Ishikawa (cell line): ENCODE measurements at regions not wholly inside any gene's neighbourhood (a gene's known extent, or its start where the extent isn't known, plus 50 kb on each side); places are given as distances from the start of the nearest gene placed in this dataset.

Experiments
- CEBPB ChIP-seq: IDR thresholded peaks from 2 replicates; pipeline ENCODE4 v1.6.1; 2012
- CREB1 ChIP-seq: IDR thresholded peaks from 2 replicates; pipeline ENCODE4 v1.6.1; 2012; ENCODE audit warnings: low read depth
- EGR1 ChIP-seq: IDR thresholded peaks from 2 replicates; pipeline ENCODE4 v1.6.1; 2012
- EP300 ChIP-seq: IDR thresholded peaks from 2 replicates; pipeline ENCODE4 v1.6.1; 2012; ENCODE audit warnings: borderline replicate concordance
- FOXM1 ChIP-seq: IDR thresholded peaks from 2 replicates; pipeline ENCODE4 v1.6.1; 2012; ENCODE audit warnings: low read depth, borderline replicate concordance
- MAX ChIP-seq: IDR thresholded peaks from 2 replicates; pipeline ENCODE4 v1.6.1; 2012
- NFIC ChIP-seq: IDR thresholded peaks from 2 replicates; pipeline ENCODE4 v1.6.1; 2012
- RAD21 ChIP-seq: IDR thresholded peaks from 2 replicates; pipeline ENCODE4 v1.6.1; 2012; ENCODE audit warnings: low read depth
- REST ChIP-seq: IDR thresholded peaks from 2 replicates; pipeline ENCODE4 v1.6.1; 2012; ENCODE audit warnings: low read depth, mild to moderate bottlenecking
- TAF1 ChIP-seq: IDR thresholded peaks from 2 replicates; pipeline ENCODE4 v1.6.1; 2012; ENCODE audit warnings: low read depth, mild to moderate bottlenecking
- TCF12 ChIP-seq: IDR thresholded peaks from 2 replicates; pipeline ENCODE4 v1.6.1; 2012; ENCODE audit warnings: low read depth
- TEAD4 ChIP-seq: IDR thresholded peaks from 2 replicates; pipeline ENCODE4 v1.6.1; 2012
- USF1 ChIP-seq: IDR thresholded peaks from 2 replicates; pipeline ENCODE4 v1.6.1; 2012
- YY1 ChIP-seq: IDR thresholded peaks from 2 replicates; pipeline ENCODE4 v1.6.1; 2012; ENCODE audit warnings: low read depth
- ZBTB7A ChIP-seq: IDR thresholded peaks from 2 replicates; pipeline ENCODE4 v1.6.1; 2012; ENCODE audit warnings: low read depth

- no peak for TF ChIP-seq REST
Observed at GRCh38 chr14:89508863-89509262, 91.8 kb upstream of the FOXN3 start.

- TF ChIP-seq ZBTB7A, result no peak
- no peak for TF ChIP-seq YY1
- TF ChIP-seq REST, result no peak
- TF ChIP-seq CEBPB, result no peak
- no peak for TF ChIP-seq TEAD4
- no peak for TF ChIP-seq EGR1
- TF ChIP-seq TCF12, result no peak
- TF ChIP-seq NFIC, result no peak
- TF ChIP-seq EP300, result no peak
Observed at GRCh38 chr14:89507926-89508460, 91.0 kb upstream of the FOXN3 start.

GRCh38 chr14:89507521-89507920 lies 90.5 kb upstream of the FOXN3 start:
- TF ChIP-seq NFIC (no peak), RAD21 (no peak), REST (no peak), TAF1 (no peak), YY1 (no peak), EP300 (no peak), MAX (no peak), TEAD4 (no peak), ZBTB7A (no peak), TCF12 (no peak), USF1 (no peak), CREB1 (no peak), CEBPB (no peak)

- TF ChIP-seq CREB1, result no peak
- no peak for TF ChIP-seq EGR1
Observed at GRCh38 chr14:89504602-89505313, 87.7 kb upstream of the FOXN3 start.

- TF ChIP-seq TEAD4, result no peak
- TF ChIP-seq ZBTB7A, result no peak
- no peak for TF ChIP-seq FOXM1
- TF ChIP-seq NFIC, result no peak
- no peak for TF ChIP-seq REST
- no peak for TF ChIP-seq CEBPB
- no peak for TF ChIP-seq USF1
- TF ChIP-seq EP300, result no peak
- TF ChIP-seq TAF1, result no peak
Observed at GRCh38 chr14:89504091-89504490, 87.1 kb upstream of the FOXN3 start.
